K562 (cell line): ENCODE measurements at regions not wholly inside any gene's neighbourhood (a gene's known extent, or its start where the extent isn't known, plus 50 kb on each side); places are given as distances from the start of the nearest gene placed in this dataset.

ENCODE experiments used
- ADNP ChIP-seq: fragments of 200-800 bp; sonication (Bioruptor generic); IDR thresholded peaks from 2 replicates; pipeline ENCODE4 v1.6.1; 2016; ENCODE audit warnings: missing genetic modification characterization, missing compliant biosample characterization
- BCL6 ChIP-seq: fragments of 250-450 bp; sonication (Bioruptor Pico); IDR thresholded peaks from 2 replicates; pipeline ENCODE4 v1.4.0; 2020
- BRD4 ChIP-seq: fragments of 200-600 bp; sonication (generic); IDR thresholded peaks from 2 replicates; pipeline ENCODE4 v1.6.1; 2017; ENCODE audit warnings: inconsistent platforms
- CBFA2T2 ChIP-seq: fragments of 450-650 bp; conservative IDR thresholded peaks from 2 replicates; pipeline ENCODE4 v1.6.1; 2017; ENCODE audit warnings: mild to moderate bottlenecking
- ELF2 ChIP-seq: fragments of 250-450 bp; sonication (Bioruptor Pico); IDR thresholded peaks from 2 replicates; pipeline ENCODE4 v1.5.0; 2021; ENCODE audit warnings: mild to moderate bottlenecking
- ERF ChIP-seq: fragments of 450-650 bp; formaldehyde crosslinking; IDR thresholded peaks from 2 replicates; pipeline ENCODE4 v1.4.0; 2020; ENCODE audit warnings: mild to moderate bottlenecking, mixed read lengths
- FOXP1 ChIP-seq: sonication (generic); formaldehyde crosslinking; IDR thresholded peaks from 2 replicates; pipeline ENCODE4 v1.8.0; 2022; ENCODE audit warnings: mild to moderate bottlenecking, missing genetic modification reagents
- GTF3C2 ChIP-seq: IDR thresholded peaks from 3 replicates; pipeline ENCODE4 v1.6.1; 2011; ENCODE audit warnings: borderline replicate concordance, mild to moderate bottlenecking, moderate library complexity; ENCODE audit not compliant: insufficient read length; ENCODE audit errors: extremely low read depth
- PRMT5 ChIP-seq: sonication (generic); formaldehyde crosslinking; IDR thresholded peaks from 2 replicates; pipeline ENCODE4 v1.5.0; 2020; ENCODE audit warnings: missing genetic modification reagents
- SRSF3 ChIP-seq: fragments of 200-400 bp; formaldehyde crosslinking; IDR thresholded peaks from 2 replicates; pipeline ENCODE4 v1.6.1; 2016; ENCODE audit warnings: mild to moderate bottlenecking, low read length, moderate library complexity; ENCODE audit not compliant: insufficient read depth
- TAL1 ChIP-seq: fragments of 450-650 bp; IDR thresholded peaks from 2 replicates; pipeline ENCODE4 v1.6.1; 2016; ENCODE audit warnings: mild to moderate bottlenecking
- THRA ChIP-seq: fragments of 450-650 bp; IDR thresholded peaks from 2 replicates; pipeline ENCODE4 v1.6.1; 2017; ENCODE audit warnings: mild to moderate bottlenecking, moderate library complexity
- ZNF507 ChIP-seq: conservative IDR thresholded peaks from 2 replicates; pipeline ENCODE4 v1.6.1; 2017; ENCODE audit warnings: missing genetic modification characterization, missing compliant biosample characterization
- ZNF518B ChIP-seq: fragments of 250-450 bp; sonication (Bioruptor Pico); IDR thresholded peaks from 2 replicates; pipeline ENCODE4 v1.5.0; 2021; ENCODE audit warnings: mild to moderate bottlenecking, moderate library complexity
- ZNF75A ChIP-seq: fragments of 450-650 bp; formaldehyde crosslinking; IDR thresholded peaks from 2 replicates; pipeline ENCODE4 v1.4.0; 2020; ENCODE audit warnings: mild to moderate bottlenecking
- TF ChIP-seq, protein P1 (sequence below): sonication (generic); formaldehyde crosslinking; IDR thresholded peaks from 2 replicates; pipeline ENCODE4 v1.8.0; 2022; ENCODE audit warnings: mild to moderate bottlenecking, missing genetic modification reagents

GRCh38 chr15:95170561-95171380, 939.4 kb downstream of the MCTP2 start (continued):
- TF ChIP-seq, protein P1, sequence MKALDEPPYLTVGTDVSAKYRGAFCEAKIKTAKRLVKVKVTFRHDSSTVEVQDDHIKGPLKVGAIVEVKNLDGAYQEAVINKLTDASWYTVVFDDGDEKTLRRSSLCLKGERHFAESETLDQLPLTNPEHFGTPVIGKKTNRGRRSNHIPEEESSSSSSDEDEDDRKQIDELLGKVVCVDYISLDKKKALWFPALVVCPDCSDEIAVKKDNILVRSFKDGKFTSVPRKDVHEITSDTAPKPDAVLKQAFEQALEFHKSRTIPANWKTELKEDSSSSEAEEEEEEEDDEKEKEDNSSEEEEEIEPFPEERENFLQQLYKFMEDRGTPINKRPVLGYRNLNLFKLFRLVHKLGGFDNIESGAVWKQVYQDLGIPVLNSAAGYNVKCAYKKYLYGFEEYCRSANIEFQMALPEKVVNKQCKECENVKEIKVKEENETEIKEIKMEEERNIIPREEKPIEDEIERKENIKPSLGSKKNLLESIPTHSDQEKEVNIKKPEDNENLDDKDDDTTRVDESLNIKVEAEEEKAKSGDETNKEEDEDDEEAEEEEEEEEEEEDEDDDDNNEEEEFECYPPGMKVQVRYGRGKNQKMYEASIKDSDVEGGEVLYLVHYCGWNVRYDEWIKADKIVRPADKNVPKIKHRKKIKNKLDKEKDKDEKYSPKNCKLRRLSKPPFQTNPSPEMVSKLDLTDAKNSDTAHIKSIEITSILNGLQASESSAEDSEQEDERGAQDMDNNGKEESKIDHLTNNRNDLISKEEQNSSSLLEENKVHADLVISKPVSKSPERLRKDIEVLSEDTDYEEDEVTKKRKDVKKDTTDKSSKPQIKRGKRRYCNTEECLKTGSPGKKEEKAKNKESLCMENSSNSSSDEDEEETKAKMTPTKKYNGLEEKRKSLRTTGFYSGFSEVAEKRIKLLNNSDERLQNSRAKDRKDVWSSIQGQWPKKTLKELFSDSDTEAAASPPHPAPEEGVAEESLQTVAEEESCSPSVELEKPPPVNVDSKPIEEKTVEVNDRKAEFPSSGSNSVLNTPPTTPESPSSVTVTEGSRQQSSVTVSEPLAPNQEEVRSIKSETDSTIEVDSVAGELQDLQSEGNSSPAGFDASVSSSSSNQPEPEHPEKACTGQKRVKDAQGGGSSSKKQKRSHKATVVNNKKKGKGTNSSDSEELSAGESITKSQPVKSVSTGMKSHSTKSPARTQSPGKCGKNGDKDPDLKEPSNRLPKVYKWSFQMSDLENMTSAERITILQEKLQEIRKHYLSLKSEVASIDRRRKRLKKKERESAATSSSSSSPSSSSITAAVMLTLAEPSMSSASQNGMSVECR: no peak
- no peak for TF ChIP-seq ERF (CRISPR knock-in tag)
- no peak for TF ChIP-seq ELF2 (CRISPR knock-in tag)
- TF ChIP-seq SRSF3: no peak
- no peak for TF ChIP-seq ZNF507 (tag)
- no peak for TF ChIP-seq ZNF518B
- no peak for TF ChIP-seq GTF3C2
- TF ChIP-seq ZNF75A (CRISPR knock-in tag): no peak
- no peak for TF ChIP-seq THRA
- TF ChIP-seq PRMT5: no peak
- no peak for TF ChIP-seq FOXP1 (CRISPR knock-in tag)
- TF ChIP-seq CBFA2T2: peak; percentile 88
- TF ChIP-seq BRD4: no peak
- TF ChIP-seq TAL1: peak; percentile 82
- TF ChIP-seq ADNP: no peak
- no peak for TF ChIP-seq BCL6 (CRISPR knock-in tag)
